ENCODE measurements at regions not wholly inside any gene's neighbourhood (a gene's known extent, or its start where the extent isn't known, plus 50 kb on each side); places are given as distances from the start of the nearest gene placed in this dataset.

DNA sequence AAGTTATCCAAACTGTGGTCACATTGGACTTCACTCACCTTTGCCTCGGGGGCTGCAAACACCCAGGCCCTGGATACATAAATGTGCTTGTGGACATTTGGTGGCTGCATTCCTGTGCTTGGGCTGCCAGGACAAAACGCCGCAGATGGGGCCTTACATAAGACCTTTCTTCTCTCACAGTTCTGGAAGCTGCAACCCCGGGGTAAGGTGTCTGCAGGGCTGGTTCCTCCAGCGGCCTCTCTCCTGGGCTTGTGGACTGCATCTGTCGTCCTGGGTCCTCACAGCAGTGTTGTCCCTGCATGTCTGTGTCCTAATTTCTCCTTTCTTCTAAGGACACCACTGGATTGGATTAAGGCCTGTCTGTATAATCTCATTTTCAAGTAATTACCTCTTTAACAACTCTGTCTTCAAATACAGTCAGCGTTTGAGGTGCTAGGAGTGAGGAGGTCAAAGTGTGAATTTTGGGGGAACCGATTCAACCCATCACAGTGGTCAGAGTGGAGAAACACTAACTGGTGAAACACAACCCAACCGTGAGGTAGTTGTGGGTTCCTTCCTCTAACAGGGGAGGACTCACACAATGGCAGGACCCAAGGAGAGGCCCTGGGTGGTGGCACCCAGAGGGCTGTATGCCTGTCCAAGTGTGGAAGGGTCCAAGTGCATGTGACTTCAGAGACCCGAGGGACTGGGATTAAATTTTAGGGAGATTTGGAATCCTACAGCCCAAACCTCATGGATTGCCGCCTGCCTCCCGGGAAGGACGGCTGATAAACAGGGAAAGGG, 415.6 kb downstream of the IRX2 start:
- no peak overlapping the region for H3K4me2 ChIP-seq (ENCODE audit: low read length)
- H4K20me1 ChIP-seq (ENCODE audit: low read length) = no peaks in the 10 kb centered on the region
- H3K4me1 ChIP-seq (ENCODE audit: insufficient read depth, low read length) = no peaks in the 10 kb centered on the region
- H3K79me2 ChIP-seq (ENCODE audit: low read length) = no peaks in the 10 kb centered on the region
- no peaks in the 10 kb centered on the region for H3K9me2 ChIP-seq (replicated peaks; ENCODE audit: low read length)
- POLR2A ChIA-PET (ENCODE audit: unreplicated experiment) = no interaction called here
- no peak for ATAC-seq
- no peaks in the 10 kb centered on the region for H3K9me3 ChIP-seq (ENCODE audit: low read length)
- intact Hi-C loops (cut with micrococcal nuclease) = no loop called here
- H3K27ac ChIP-seq (ENCODE audit: low read length) = no peak overlapping the region
- no peak for DNase-seq
- H3K27me3 ChIP-seq (ENCODE audit: low read length) = peaks cover 47% of the 10 kb centered on the region
- no peaks in the 10 kb centered on the region for H3F3A ChIP-seq (ENCODE audit: low read length, unreplicated experiment)
- no peak overlapping the region for H3K4me3 ChIP-seq (ENCODE audit: low read length)
- CTCF ChIA-PET = no interaction called here
- H3K36me3 ChIP-seq (ENCODE audit: low read depth, low read length) = no peaks in the 10 kb centered on the region
- no TSS peak for BruUV-seq (replicated peaks)
- no peak overlapping the region for H3K9ac ChIP-seq (ENCODE audit: low read length)
- no peak overlapping the region for H2AFZ ChIP-seq (ENCODE audit: low read length)
- no peak for TF ChIP-seq EZH2phosphoT487 (IDR thresholded peaks at IDR 0.05; ENCODE audit: borderline replicate concordance, low read length)

DNA sequence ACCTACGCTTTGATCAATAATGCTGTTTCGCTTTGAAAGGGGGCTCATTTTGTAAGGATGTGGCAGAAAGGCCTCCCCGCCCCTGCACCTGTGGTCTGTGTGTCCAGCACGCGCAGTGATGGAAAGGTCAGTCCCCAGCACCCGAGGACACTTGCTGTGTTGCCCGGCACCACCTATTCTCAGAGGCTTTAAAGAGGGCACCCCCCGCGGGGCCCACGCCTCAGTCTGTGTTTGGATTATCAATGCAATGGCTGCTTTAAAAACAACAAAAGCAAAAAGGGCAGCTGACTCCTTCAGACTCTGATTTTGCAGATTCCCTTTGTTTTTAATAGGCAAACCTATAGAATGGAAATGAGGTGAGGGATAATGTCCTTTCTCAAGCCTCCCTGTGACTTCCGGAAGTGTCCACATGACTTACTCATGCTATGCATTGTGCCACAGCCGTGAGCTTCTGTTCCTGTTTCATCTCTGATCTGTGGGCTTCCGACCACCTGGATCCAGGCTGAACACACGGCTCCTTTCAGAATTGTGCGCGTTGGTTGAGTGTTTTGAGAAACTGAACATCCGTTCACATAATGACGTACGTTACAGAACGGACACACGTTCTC, 416.2 kb downstream of the IRX2 start:
- no peak overlapping the region for H3K9ac ChIP-seq (ENCODE audit: low read length)
- intact Hi-C loops (cut with micrococcal nuclease) = no loop called here
- no peaks in the 10 kb centered on the region for H3K9me2 ChIP-seq (replicated peaks; ENCODE audit: low read length)
- ChIA-PET POLR2A (ENCODE audit: unreplicated experiment) (no interaction called here), CTCF (no interaction called here)
- no peaks in the 10 kb centered on the region for H3K9me3 ChIP-seq (ENCODE audit: low read length)
- ATAC-seq = no peak
- no peaks in the 10 kb centered on the region for H3F3A ChIP-seq (ENCODE audit: low read length, unreplicated experiment)
- H3K4me2 ChIP-seq (ENCODE audit: low read length) = no peak overlapping the region
- H3K27ac ChIP-seq (ENCODE audit: low read length) = no peak overlapping the region
- H4K20me1 ChIP-seq (ENCODE audit: low read length) = no peaks in the 10 kb centered on the region
- H3K79me2 ChIP-seq (ENCODE audit: low read length) = no peaks in the 10 kb centered on the region
- no TSS peak for BruUV-seq (replicated peaks)
- no peaks in the 10 kb centered on the region for H3K4me1 ChIP-seq (ENCODE audit: insufficient read depth, low read length)
- H3K27me3 ChIP-seq (ENCODE audit: low read length) = peaks cover 47% of the 10 kb centered on the region
- H3K36me3 ChIP-seq (ENCODE audit: low read depth, low read length) = no peaks in the 10 kb centered on the region
- H3K4me3 ChIP-seq (ENCODE audit: low read length) = no peak overlapping the region
- TF ChIP-seq EZH2 (IDR thresholded peaks at IDR 0.05; ENCODE audit: low read length, unreplicated experiment) (no peak), EZH2phosphoT487 (IDR thresholded peaks at IDR 0.05; ENCODE audit: borderline replicate concordance, low read length) (no peak)
- TF ChIP-seq, protein P1, sequence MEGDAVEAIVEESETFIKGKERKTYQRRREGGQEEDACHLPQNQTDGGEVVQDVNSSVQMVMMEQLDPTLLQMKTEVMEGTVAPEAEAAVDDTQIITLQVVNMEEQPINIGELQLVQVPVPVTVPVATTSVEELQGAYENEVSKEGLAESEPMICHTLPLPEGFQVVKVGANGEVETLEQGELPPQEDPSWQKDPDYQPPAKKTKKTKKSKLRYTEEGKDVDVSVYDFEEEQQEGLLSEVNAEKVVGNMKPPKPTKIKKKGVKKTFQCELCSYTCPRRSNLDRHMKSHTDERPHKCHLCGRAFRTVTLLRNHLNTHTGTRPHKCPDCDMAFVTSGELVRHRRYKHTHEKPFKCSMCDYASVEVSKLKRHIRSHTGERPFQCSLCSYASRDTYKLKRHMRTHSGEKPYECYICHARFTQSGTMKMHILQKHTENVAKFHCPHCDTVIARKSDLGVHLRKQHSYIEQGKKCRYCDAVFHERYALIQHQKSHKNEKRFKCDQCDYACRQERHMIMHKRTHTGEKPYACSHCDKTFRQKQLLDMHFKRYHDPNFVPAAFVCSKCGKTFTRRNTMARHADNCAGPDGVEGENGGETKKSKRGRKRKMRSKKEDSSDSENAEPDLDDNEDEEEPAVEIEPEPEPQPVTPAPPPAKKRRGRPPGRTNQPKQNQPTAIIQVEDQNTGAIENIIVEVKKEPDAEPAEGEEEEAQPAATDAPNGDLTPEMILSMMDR (conservative IDR thresholded peaks at IDR 0.05; ENCODE audit: low read depth, low read length) = no peak
- DNase-seq = no peak
- H2AFZ ChIP-seq (ENCODE audit: low read length) = no peak overlapping the region

DNA sequence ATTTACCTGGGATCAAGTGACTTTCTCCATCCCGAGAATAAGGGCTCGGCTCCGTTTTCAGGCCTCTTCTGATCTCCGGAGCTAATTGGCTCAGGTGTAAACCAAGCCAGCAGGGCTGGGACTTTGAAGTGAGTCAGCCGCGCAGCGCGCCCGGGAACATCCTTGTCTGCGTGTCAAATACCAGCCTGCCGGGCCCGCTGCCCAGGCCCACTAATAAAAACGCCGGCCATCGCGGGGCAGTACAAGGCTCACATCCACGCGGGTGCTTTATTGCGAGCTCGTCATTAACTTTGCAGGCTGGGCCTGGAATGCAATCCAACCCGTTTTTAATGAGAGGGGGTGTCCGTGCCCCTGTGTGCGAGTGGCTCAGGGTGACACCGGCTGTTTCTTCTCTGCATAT, 416.8 kb downstream of the IRX2 start:
- Histone ChIP-seq H4K20me1 (ENCODE audit: low read length) (no peaks in the 10 kb centered on the region), H3K9me2 (replicated peaks; ENCODE audit: low read length) (no peaks in the 10 kb centered on the region), H3K4me1 (ENCODE audit: insufficient read depth, low read length) (no peaks in the 10 kb centered on the region), H3K79me2 (ENCODE audit: low read length) (no peaks in the 10 kb centered on the region), H3K4me3 (ENCODE audit: low read length) (no peak overlapping the region), H3K36me3 (ENCODE audit: low read depth, low read length) (no peaks in the 10 kb centered on the region), H2AFZ (ENCODE audit: low read length) (no peak overlapping the region), H3K4me2 (ENCODE audit: low read length) (no peak overlapping the region), H3K9me3 (ENCODE audit: low read length) (no peaks in the 10 kb centered on the region), H3K27ac (ENCODE audit: low read length) (no peak overlapping the region), H3K27me3 (ENCODE audit: low read length) (peaks cover 47% of the 10 kb centered on the region), H3K9ac (ENCODE audit: low read length) (no peak overlapping the region), H3F3A (ENCODE audit: low read length, unreplicated experiment) (no peaks in the 10 kb centered on the region)
- ATAC-seq (no peak), DNase-seq (no peak)
- TF ChIP-seq EZH2 (IDR thresholded peaks at IDR 0.05; ENCODE audit: low read length, unreplicated experiment) (no peak), EZH2phosphoT487 (IDR thresholded peaks at IDR 0.05; ENCODE audit: borderline replicate concordance, low read length) (no peak)
- TF ChIP-seq, protein P1 (conservative IDR thresholded peaks at IDR 0.05; ENCODE audit: low read depth, low read length) = no peak
- ChIA-PET POLR2A (ENCODE audit: unreplicated experiment) (no interaction called here), CTCF (no interaction called here)
- BruUV-seq (replicated peaks) = no TSS peak
- intact Hi-C loops (cut with micrococcal nuclease) = no loop called here
